Fibroblast of mammary gland (primary cell): ENCODE measurements at regions not wholly inside any gene's neighbourhood (a gene's known extent, or its start where the extent isn't known, plus 50 kb on each side); places are given as distances from the start of the nearest gene placed in this dataset.

ENCODE experiments used
- DNase-seq: peaks from one replicate; pipeline ENCODE4 v3.0.0-alpha.2; 2010; ENCODE audit warnings: low read depth
- H3K4me3 ChIP-seq: 2 replicates; pipeline ENCODE4 v1.5.1; 2011; ENCODE audit warnings: low read depth, mild to moderate bottlenecking, low read length, moderate library complexity; ENCODE audit not compliant: control insufficient read depth
- CTCF ChIP-seq: conservative IDR thresholded peaks from 2 replicates; pipeline ENCODE4 v1.5.1; 2011; ENCODE audit warnings: low read depth, low read length, inconsistent platforms; ENCODE audit not compliant: control insufficient read depth, insufficient read depth

- DNase-seq: no peak
- H3K4me3 ChIP-seq: no peak overlapping the region
- no peak for TF ChIP-seq CTCF
Measured at GRCh38 chr2:196290136-196290535, 118.8 kb upstream of the STK17B start.

GRCh38 chr2:196290569-196290968 is 119.2 kb upstream of the STK17B start:
- no peak overlapping the region for H3K4me3 ChIP-seq
- no peak for TF ChIP-seq CTCF
- DNase-seq: no peak

- TF ChIP-seq CTCF: no peak
- DNase-seq: no peak
- no peak overlapping the region for H3K4me3 ChIP-seq
Measured at GRCh38 chr2:196291426-196291825, 120.0 kb upstream of the STK17B start.

- no peak overlapping the region for H3K4me3 ChIP-seq
- no peak for DNase-seq
- no peak for TF ChIP-seq CTCF
Measured at GRCh38 chr2:196291873-196292800, 120.8 kb upstream of the STK17B start.

- H3K4me3 ChIP-seq: no peak overlapping the region
- TF ChIP-seq CTCF: no peak
- DNase-seq: peak; percentile 94
Measured at GRCh38 chr2:196293751-196294515, 122.6 kb upstream of the STK17B start.

- no peak overlapping the region for H3K4me3 ChIP-seq
- DNase-seq: peak; percentile 51
- TF ChIP-seq CTCF: no peak
Measured at GRCh38 chr2:196294516-196294909, 123.1 kb upstream of the STK17B start.
